Activated CD4-positive, alpha-beta T cell treated with anti-CD3 and anti-CD28 coated beads for 24 hours (primary cell): ENCODE measurements at regions not wholly inside any gene's neighbourhood (a gene's known extent, or its start where the extent isn't known, plus 50 kb on each side); places are given as distances from the start of the nearest gene placed in this dataset.

Source experiments
- DNase-seq, 2 donors: peaks; one replicate each; pipeline ENCODE4 v3.0.0-alpha.2; 2020; ENCODE audit warnings: low read depth in 2 of 2

DNA sequence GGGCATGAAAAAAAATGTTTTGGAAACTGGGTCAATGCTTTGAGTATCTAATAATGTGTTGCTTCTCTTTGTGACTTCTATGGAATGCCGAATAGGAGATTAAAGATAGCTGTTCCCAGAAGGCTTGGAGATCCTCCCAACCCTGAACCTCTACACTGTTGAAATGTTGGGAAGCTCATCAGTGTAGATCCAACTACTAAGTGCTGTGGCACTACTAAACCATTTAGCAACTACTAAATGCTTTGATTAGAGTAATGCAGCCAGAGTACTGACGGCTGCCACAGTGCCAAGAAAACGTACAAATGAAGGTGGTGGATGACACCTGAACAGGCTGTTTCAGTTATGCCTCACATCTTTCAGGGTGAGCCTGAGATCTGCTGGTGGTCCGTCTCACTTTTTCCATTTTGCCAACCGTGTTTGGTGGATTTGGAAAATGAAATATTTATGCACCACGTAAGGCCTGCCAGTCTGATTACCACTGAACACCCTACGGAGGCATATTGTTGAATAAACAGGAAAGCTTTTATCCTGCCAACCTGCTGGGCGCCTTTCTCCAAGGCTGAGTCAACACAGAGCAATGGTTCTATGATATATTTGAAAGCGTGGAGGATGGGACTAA is 938.0 kb upstream of the FLRT2 start:
- DNase-seq, result no peak

DNA sequence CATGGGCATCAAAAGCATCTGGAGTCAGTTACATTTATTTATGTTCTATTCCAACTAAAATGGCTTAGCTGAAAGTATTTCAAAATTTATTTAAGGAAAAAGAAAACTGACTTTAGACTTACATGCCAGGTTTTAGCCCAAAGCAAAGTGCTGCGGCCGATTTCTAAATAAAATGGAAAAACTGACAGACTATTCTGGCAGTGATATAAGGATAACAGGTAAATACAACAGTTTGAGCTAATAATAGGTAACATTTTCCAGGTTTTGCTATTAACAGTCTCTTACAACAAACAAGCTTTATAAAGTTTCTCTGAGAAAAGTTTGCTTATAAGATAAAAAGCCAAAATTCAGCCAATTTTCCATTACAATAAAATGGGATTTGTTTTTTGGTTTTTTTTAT is 937.2 kb upstream of the FLRT2 start:
- no peak for DNase-seq

DNA sequence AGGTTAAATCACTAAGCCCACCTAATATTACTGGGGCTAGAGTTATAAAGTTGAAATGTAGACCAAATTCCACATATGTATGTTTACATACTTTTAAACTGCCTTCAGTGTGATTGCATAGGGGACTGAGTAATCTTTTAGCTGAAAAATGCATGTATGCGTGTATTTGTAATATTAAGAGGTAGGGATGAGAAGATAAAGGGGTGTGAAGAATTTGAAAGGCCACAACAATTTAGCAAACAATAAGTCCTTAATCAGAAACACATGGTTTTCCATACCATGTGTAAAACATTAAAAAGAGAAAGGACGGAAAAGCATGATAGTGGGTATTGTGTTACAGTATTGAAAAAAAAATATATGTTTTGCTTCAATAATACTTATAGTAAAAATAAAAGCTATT is 919.9 kb upstream of the FLRT2 start:
- no peak for DNase-seq

DNA sequence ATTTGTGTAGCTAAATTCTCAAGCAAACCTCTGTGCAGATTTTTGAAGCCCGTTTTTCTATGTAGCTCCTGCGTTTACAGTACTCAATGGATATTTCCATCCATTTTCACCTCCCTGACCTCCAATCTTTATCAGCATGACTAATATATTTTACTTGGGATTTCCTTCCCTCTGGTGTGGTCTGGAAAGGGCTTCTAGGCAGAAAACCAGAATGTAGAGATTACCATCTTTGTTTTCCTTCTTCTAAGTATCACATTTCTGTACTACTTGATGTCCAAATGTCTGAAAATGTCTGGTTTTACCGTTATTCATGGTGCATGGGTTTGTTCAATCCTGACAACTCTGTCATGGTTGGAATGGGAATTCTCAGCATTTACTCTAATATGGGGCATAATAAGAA is 907.6 kb upstream of the FLRT2 start:
- no peak for DNase-seq

DNA sequence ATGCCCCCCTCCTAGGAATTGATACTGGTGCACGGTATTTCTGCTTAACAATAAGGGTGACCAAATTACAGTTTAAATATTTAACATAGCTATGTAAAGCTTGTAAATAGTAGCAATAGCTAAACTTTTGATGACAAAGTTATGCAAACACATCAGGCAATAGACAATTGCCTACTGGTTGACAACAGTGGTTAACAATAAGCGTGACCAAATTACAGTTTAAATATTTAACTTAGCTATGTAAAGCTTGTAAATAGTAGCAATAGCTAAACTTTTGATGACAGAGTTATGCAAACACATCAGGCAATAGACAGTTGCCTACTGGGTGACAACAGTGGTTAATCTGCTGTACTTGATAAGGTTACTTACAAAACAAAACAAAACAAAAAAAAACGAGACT is 886.5 kb upstream of the FLRT2 start:
- no peak for DNase-seq

DNA sequence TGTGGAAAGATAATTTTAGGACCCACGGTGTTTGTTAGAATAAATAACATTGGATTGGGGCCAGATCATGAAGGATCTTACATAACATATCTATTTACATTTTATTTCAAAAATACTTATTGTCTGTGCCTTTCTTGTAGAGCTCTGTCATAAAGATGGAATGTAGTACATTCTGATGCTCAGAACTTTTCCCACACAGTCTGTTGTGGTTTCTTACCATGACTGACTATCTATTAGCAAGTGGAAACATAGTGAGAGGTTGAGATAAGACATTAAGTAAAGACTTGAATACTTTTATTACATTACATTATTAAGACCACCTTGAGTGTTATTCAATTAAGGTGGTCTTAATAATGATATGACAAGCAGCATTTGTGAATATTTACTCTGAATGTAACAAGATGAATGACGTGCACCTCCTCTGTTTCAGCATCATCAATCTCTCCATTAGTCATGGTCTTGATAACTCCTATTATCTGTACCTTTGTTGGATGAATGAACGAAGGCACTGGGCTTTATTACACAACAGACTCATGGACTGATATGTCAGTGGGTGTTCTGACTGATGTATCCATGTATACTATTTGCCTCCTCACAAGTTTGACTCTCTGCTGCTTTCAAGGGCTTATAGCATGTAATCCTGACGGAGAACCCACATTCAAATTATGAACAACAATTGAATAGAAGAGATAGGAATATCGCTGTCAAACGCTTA is 883.0 kb upstream of the FLRT2 start:
- no peak for DNase-seq

DNA sequence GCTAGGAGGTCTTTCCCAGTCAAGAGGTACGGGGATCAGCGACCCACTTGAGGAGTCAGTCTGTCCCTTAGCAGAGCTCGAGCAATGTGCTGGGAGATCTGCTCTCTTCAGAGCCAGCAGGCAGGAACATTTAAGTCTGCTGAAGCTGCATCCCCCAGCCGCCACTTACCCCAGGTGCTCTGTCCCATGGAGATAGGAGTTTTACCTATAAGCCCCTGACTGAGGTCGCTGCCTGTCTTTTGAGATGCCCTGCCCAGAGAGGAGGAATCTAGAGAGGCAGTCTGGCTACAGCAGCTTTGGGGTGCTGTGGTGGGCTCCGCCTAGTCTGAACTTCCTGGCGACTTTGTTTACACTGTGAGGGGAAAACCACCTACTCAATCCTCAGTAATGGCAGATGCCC is 874.9 kb upstream of the FLRT2 start:
- DNase-seq, result no peak

DNA sequence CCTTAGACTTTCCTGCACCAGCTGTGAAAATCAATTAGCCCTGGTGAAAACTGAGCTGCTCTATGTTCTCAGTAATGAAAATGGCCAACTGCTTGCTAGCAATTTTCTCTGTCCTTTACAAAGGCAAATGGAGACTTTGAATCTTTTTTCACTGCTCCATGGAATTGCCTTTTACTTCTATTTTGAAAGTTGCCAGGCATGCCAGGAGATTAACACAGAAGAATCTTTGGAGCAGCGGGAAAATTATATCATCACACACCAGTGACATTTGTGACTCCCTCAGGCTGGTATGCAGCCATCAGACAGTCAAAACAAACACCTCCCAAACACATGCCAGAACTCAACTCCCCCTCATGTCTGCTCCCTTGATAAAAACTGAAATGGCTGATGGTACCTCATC is 872.0 kb upstream of the FLRT2 start:
- DNase-seq, result no peak

DNA sequence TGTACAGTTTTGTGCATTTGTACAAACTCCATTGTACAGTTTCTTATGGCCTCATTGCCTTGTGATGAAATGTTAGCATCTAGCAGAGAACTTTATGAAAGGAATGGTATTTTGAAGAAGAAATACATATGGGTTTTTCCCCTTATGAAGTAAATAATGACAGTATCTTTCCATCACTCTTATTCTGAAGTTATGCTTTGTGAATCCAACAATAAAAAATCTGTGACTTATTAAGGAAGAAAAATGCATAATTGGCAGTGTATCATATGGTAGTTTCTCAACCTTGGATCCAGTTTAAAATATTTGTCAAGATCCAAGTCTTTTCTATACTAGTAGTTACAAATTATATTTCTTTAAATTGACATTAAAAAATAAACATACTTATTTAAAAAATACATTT is 859.1 kb upstream of the FLRT2 start:
- DNase-seq, result no peak

DNA sequence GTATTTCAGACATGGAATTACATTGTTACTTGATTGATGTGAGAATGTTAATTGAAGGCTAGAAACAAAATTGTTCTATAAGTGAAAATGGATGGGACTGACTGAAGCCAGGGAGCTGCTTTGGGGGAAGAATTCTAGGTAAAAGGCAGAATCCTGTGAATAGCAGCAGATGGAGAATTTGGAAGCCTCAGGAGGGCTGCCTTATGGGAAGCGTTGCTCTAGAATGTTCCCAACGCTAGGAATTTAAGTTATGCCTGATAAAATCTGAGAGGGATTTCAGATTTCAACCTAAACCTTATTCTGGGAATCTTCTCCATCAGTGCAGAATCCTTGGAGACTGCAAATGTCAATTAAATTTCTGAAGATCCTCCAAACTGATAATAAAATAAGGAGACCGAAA is 858.2 kb upstream of the FLRT2 start:
- DNase-seq, result no peak

DNA sequence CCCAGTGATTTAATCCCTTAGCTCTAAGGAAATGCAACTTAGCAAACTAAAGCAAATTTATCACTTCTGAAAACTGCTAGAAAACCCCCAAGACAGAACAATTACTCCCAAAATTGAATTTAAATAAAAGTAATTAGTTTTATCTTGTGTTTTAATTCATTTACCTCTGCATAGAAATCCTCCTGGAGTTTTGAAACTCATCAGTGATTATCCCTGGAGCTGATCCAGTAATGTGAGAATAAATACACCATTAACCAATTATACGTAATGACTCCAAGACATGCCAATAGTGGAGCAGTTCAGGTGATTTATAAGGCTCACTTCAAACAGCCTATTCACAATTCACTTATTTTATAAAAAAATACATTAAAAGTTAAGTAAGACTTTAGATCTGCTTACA is 855.3 kb upstream of the FLRT2 start:
- no peak for DNase-seq

DNA sequence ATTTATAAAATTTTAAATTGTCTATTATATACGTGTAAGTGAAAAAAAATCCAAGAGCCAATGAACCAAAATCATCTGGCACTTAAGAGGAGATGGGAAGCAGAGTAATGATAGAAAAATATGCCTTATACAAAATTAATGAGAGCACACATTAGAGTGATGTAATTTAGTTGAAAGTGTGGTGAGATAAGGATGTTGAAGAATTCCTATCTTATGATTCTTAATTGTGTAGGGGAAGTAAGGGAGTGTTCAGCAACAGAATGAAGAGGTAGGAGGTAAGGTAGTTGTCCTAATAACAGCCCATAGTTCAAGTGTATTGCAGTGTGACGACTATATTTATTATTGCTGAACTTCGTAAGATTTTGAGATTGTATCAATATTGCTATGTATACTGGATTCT is 843.4 kb upstream of the FLRT2 start:
- no peak for DNase-seq

DNA sequence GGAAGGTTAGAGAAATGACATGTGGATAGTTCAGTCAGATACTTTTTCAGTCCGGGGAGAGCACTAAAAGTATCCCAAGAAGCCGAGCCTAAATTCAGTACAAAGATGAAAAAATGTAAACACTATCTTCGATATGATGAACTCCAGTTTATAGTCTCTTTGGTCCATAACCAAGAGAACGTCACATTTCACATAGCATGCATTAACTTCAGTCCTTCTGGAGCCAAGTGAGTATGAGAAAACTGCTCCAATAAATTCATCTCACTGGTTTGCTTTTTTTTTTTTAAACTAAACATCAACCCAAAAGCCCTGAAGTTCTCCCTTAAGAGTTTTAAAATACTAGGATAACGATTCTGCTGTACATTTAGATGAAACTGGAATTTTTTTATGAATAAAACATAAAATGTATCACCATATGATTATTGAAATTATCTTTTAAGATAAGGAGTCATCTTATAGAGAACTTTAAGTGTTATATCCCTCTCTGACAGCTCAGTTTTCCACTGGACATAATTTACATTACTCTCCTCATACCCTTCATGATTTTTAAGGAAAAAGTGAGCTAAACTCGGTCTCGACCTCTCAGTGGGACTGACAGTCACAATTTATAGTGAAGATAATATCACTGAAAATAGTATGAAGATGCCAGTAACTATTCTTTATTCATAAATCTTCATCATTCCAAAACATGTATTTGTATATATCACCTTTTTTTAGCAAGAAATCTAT is 841.5 kb upstream of the FLRT2 start:
- DNase-seq, result no peak

DNA sequence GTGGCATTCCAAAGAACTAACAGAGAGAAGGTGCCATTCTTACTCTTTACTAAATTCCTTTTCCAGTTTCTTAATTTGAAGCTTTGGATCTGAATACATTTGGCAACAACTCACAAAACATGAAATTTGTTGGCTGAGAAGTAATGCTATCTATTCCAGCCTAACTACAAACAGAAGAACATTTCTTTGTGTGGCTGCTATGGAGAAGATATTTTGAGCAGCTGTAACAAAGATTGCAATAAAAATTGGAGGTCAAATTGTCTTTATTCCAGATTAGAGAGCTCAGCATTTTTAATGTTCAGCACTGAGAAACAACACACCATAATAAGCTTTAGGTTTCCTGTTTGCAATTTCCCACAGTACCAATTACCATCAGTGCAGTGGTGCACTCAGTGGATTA is 835.8 kb upstream of the FLRT2 start:
- DNase-seq, result no peak

DNA sequence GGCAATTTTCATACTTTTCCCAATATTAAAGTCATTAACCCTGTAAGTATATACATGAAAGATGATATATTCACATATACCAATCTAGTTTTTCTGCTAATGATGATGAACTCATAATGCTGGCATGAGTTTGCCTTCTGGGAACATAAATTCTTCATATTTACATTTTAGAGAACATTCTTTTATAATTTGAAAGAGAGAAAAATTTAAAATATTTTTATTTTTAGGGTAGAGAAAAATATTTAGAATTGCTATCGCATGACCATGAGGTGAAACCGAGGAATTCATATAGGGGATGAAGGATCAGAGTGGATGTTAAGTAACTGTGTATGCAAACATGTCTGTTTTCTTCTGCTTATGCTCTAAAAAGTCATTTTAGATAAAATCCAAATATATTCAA is 825.3 kb upstream of the FLRT2 start:
- no peak for DNase-seq

DNA sequence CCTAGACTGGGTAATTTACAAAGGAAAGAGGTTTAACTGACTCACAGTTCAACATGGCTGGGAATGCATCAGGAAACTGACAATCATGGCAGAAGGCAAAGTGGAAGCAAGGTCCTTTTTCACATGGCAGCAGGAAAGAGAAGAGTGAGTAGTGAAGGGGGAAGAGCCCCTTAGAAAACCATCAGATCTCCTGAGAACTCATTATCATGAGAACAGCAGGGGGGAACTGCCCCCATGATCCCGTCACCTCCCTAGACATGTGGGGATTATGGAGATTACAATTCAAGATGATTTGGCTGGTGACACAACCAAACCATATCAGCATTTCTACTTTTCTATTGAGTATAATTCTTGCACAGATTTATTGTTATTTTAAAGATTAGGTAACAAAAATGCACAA is 822.1 kb upstream of the FLRT2 start:
- DNase-seq, result no peak

DNA sequence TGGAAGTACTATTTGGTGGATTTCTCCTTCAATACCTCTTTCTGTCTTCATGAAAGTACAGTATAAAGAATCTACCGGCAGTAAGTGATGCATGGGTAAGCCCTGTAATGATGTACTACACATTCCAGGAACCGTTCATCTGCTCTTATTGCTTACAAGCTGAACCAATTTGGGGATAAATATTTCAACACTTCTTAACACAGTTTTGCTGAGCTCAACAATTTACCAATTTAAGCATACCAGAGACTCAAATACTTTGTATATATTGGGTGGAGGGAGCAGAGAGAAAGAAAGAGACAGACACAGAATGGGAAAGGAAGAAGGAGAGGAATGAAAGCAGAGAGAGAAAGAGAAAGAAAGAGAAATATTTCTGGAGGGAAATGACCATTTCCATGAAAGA is 821.1 kb upstream of the FLRT2 start:
- DNase-seq, result no peak

DNA sequence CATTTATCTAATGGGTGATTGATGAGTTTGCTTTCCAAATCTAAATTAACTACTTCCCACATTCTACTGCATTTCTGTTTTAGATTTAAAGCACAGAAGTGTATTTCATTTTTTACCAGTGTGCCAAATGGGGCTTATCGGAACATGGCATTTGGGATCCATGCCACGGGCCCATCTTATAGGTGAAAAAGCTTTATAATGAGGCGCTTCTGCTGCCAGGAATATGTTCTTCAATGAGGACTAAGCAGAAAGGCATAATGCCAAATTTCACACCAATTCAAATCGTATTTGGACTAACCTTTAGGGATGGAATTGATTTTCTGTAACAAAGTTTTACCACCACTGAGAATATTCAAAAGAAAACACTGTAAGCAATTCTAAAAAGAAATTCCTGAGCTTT is 803.5 kb upstream of the FLRT2 start:
- no peak for DNase-seq

DNA sequence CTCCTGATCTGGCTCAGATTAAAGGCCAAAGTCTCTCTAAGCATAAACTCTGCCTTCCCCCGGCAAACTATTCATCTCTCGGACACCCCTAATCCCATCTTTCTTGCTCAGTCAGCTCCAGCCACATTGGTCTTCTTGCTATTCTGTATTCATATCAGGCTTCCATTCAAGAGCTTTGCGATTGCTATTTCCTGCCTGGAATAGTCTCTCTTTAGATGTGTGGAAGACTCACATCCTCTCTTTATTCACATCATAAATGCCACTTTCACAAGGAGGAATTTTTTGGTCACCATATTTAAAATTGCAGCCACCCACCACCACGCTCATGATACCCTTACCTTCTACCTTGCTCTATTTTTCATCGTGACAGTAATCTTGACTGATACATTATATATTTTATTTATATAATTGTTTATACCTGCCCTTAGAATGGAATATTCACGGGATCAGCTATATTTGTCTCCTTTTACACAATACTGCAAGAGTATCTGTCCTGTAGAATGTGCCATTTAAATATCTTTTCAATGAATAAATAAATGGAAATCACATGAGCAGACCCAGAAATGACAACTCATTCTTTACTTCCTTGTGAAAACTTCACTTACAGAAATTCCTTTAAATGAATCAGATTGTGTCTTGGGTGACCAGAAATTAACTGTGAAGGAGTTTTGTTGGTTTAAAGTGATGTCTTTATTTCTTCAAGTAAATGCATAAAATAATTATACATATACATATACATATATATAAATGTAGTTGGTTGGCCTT is 780.6 kb upstream of the FLRT2 start:
- no peak for DNase-seq

DNA sequence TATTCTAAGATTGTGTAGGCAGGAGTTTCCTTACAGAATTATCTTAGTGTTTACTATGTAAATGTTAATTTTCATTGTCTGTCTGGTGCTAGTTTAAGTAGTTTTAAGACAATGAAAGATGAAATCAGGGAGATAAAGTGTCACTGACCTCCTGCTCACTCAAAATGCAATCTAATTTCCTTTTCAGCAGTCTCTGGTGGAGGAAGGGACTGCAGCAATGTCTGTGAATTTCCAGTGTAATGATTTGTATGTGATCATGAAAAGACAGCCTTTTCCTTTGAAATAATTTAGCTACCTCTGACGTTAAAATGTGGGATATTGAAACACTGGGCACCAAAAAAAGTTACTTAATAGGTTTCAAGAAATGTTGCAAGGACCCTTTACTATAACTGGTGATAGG is 779.7 kb upstream of the FLRT2 start:
- DNase-seq, result no peak

DNA sequence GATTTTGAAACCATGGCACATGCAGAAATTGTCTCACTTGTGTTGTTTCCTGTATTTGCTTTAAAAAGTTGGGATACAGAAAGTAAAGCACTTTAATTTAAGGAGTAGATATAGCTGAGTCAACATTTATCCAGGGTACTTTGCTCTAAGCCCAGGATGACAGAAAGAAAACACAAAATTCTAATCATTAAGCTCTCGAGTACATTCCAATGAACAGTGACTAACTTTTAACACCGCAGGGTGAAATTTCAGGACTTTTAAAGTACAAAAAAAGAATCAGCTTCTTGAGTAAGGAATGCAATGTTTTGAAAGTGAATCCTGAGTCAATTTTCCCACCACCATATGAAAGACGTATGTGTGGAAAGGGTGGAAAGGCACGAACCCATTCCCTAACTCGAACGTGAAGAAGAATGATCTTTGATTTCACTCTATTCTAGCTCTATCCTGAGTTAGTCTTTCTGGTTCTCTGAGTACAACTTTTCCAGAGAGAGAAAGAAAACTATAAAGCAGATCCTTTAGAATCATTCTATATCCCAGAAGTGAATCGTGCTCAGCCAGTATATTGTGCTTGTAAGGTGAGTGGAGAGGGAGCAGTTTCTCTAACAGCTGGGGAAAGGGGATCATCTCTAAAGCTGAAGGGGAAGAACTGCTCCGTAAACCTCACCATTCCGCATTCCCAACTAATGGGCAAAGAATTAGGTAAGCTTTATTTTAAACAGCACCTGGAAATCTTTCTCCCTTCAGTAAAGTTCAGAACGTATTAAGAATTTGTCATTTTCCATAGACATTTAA is 779.0 kb upstream of the FLRT2 start:
- DNase-seq, result no peak

DNA sequence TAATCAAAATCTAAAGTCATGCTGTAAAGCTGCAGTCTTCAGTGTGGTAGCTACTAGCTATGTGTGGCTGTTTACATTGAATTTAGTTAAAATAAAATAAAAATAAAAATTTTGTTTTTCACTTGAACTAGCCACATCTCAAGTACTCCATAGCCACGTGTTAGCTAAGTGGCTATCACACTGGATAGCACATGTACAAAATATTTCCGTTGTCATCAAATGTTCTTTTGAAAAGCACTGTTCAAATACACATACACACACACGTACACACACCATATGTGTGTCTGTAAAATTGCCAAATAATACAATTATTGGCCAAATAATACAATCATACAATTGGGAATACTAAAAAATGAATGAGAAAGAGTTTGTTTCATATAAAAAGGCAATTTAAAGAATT is 778.2 kb upstream of the FLRT2 start:
- DNase-seq, result no peak
